ENCODE measurements at regions not wholly inside any gene's neighbourhood (a gene's known extent, or its start where the extent isn't known, plus 50 kb on each side); places are given as distances from the start of the nearest gene placed in this dataset.

- TF ChIP-seq POLR2A (IDR thresholded peaks at IDR 0.05; ENCODE audit: extremely low read depth, insufficient read length), result no peak
- TF ChIP-seq, protein P1, sequence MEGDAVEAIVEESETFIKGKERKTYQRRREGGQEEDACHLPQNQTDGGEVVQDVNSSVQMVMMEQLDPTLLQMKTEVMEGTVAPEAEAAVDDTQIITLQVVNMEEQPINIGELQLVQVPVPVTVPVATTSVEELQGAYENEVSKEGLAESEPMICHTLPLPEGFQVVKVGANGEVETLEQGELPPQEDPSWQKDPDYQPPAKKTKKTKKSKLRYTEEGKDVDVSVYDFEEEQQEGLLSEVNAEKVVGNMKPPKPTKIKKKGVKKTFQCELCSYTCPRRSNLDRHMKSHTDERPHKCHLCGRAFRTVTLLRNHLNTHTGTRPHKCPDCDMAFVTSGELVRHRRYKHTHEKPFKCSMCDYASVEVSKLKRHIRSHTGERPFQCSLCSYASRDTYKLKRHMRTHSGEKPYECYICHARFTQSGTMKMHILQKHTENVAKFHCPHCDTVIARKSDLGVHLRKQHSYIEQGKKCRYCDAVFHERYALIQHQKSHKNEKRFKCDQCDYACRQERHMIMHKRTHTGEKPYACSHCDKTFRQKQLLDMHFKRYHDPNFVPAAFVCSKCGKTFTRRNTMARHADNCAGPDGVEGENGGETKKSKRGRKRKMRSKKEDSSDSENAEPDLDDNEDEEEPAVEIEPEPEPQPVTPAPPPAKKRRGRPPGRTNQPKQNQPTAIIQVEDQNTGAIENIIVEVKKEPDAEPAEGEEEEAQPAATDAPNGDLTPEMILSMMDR (IDR thresholded peaks at IDR 0.05; ENCODE audit: low read depth, low read length), result no peak
- TF ChIP-seq MYC (IDR thresholded peaks at IDR 0.05; ENCODE audit: low read depth, low read length), result no peak
- no peak for TF ChIP-seq MAX (IDR thresholded peaks at IDR 0.05; ENCODE audit: low read depth, low read length)
- H3K4me3 ChIP-seq (ENCODE audit: low read depth, low read length), result no peak overlapping the region
- DNase-seq (ENCODE audit: low read depth), result no peak
Observed at GRCh38 chr15:70351391-70351790, 253.7 kb upstream of the TLE3 start.

DNA sequence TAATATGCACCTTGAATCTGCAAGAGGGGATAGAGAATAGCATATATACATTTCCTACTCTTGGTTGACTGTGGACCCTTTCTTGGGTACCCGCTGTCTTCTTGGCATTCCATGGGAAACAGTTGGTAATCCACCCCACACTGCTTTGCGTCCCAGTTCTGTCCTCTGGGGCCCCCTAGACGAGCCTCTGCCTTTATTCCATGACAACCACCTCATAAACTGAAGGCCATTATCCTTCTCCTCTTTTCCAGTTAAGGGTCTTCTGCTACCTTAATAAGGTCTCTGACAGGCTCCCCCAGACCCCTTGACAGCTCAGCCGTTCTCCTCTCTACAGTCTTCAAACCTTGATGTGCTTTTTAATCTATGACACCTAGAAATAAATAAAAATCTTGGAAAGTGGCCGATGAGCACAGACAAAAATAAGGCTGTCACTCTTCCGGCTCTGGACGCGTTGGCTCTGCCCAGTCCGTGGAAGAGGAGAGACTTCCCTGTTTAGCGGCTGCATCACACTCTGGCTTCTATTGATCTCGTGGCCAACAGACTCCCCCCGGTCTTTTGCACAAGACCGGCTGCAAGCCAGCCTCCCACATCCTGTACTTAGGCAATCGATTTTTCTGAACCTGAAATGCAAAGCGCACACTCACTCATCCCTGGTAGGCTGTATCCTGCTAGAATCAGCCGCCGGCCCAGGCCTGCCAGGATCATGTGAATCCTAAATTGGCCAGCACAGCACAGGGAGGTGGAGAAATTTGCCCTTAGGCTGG lies 251.0 kb upstream of the TLE3 start:
- TF ChIP-seq, protein P1 (IDR thresholded peaks at IDR 0.05; ENCODE audit: low read depth, low read length), result no peak
- TF ChIP-seq POLR2A (IDR thresholded peaks at IDR 0.05; ENCODE audit: extremely low read depth, insufficient read length), result no peak
- TF ChIP-seq MAX (IDR thresholded peaks at IDR 0.05; ENCODE audit: low read depth, low read length), result peak; percentile 87
- TF ChIP-seq MYC (IDR thresholded peaks at IDR 0.05; ENCODE audit: low read depth, low read length), result peak; percentile 90
- H3K4me3 ChIP-seq (ENCODE audit: low read depth, low read length), result peak overlapping the region; percentile 49
- DNase-seq (ENCODE audit: low read depth), result peak; percentile 97

DNA sequence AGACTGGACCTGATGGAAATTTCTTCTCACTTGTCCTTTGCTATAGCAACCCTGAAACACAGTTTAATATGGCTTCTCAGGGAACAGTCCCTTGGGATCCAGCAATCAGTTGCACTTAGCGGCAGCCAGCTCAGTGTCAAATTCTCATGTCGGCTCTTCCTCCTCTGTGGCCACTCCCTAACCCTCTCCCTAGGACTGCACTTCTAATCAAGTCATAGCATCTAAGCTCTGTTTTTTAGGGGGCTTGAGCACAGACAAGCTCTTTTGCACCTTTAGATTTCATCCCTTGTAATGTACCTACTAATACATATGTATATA lies 250.5 kb upstream of the TLE3 start:
- DNase-seq (ENCODE audit: low read depth), result peak; percentile 89
- TF ChIP-seq POLR2A (IDR thresholded peaks at IDR 0.05; ENCODE audit: extremely low read depth, insufficient read length) (no peak), MAX (IDR thresholded peaks at IDR 0.05; ENCODE audit: low read depth, low read length) (no peak), MYC (IDR thresholded peaks at IDR 0.05; ENCODE audit: low read depth, low read length) (no peak)
- TF ChIP-seq, protein P1 (IDR thresholded peaks at IDR 0.05; ENCODE audit: low read depth, low read length), result no peak
- H3K4me3 ChIP-seq (ENCODE audit: low read depth, low read length), result peak overlapping the region; percentile 49

DNA sequence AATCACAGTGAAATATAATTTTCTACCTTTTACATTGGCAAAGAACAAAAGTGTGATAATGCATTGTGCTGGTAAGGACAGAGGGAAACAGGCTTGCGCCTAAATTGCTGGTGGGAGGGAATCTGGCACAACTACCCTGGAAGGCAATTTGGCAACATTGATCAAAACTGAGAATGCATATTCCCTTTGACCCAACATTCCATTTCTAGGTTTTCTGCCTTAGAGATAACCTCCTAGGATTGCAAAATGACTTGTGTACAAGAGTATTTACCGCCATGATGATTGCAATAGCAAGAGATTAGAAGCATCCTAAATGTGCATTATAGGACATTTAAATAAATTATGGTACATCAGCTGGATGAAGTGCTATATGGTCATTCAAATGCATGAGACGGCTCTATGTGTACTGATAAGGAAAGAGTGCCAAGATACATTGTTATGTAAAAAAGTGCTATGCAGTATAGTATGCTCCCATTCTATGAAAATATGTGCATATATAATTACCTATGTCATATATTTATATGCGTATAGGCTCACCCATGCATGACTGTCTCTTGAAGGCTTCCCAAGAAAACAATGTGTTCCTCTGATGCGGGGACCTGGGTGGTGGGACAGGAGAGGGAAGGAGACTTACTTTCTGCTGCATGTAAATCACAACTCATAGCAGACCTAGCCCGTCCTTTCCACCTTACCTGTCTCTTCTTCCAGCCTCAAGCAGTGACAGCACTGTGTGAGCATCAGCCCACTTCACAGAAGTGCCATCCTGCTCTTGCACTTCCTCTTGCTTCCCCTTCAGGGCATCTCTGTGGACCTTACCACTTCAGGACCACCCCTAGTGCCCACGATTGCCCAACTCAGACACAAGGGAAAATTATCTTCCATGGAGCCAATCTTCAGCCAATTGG lies 249.9 kb upstream of the TLE3 start:
- TF ChIP-seq, protein P1 (IDR thresholded peaks at IDR 0.05; ENCODE audit: low read depth, low read length), result no peak
- TF ChIP-seq MYC (IDR thresholded peaks at IDR 0.05; ENCODE audit: low read depth, low read length) (no peak), MAX (IDR thresholded peaks at IDR 0.05; ENCODE audit: low read depth, low read length) (no peak), POLR2A (IDR thresholded peaks at IDR 0.05; ENCODE audit: extremely low read depth, insufficient read length) (no peak)
- no peak overlapping the region for H3K4me3 ChIP-seq (ENCODE audit: low read depth, low read length)
- no peak for DNase-seq (ENCODE audit: low read depth)

DNA sequence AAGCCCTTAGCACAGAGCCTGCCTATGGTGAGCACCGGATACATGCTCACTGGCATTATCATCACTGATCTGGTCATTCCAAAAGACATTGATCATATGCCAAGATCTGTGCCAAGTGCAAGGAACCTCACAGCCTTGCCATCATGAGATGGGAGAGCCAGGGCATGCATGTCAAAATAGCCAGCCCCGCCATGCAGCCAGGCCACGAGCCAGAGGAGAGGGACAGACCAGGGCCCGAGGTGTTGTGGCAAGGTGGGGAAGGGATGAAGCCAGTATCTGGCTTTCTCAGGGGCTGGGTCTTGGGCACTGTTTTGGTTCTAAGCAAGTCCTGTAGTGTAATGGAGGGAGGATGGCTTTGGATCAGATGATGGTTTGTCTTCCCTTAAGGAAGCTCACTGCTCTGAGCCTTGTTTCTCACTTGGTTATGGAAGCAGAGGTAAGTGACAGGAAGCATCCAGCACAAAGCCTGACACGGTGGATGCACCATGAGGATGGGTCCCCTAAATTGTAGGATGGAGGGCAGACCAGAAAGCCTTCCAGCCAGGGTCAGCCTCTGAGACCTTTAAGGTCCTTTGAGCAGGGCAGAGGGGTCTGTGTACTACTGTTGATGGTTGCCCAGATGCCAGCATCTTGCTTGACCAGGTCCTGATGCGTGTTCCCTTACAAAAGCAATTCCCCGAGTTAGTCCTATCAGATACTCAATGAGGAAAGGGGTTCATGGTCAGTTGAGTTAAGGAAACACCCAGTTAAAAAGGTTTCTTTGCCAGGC lies 247.7 kb upstream of the TLE3 start:
- TF ChIP-seq MAX (IDR thresholded peaks at IDR 0.05; ENCODE audit: low read depth, low read length) (no peak), POLR2A (IDR thresholded peaks at IDR 0.05; ENCODE audit: extremely low read depth, insufficient read length) (no peak), MYC (IDR thresholded peaks at IDR 0.05; ENCODE audit: low read depth, low read length) (no peak)
- TF ChIP-seq, protein P1 (IDR thresholded peaks at IDR 0.05; ENCODE audit: low read depth, low read length), result no peak
- DNase-seq (ENCODE audit: low read depth), result no peak

More for the DNA sequence above, 247.7 kb upstream of the TLE3 start:
- H3K4me3 ChIP-seq (ENCODE audit: low read depth, low read length), result no peak overlapping the region
